Spleen (tissue), 7 donors: ENCODE measurements at regions not wholly inside any gene's neighbourhood (a gene's known extent, or its start where the extent isn't known, plus 50 kb on each side); places are given as distances from the start of the nearest gene placed in this dataset.

Experiments
- POLR2A ChIP-seq, 3 donors: fragments of 450-650 bp; IDR thresholded peaks; one replicate each; pipeline ENCODE4 v1.5.1; 2017; ENCODE audit warnings: antibody characterized with exemption in 3 of 3, mild to moderate bottlenecking in 1 of 3
- POLR2AphosphoS5 ChIP-seq, 3 donors: sonication (generic); formaldehyde crosslinking; IDR thresholded peaks; one replicate each; pipeline ENCODE4 v1.5.1; 2017; ENCODE audit warnings: antibody characterized with exemption in 3 of 3
- TF ChIP-seq, protein P1 (sequence below), 11 experiments: fragments of 200-600 bp in 7 of 11; fragments of 450-650 bp in 4 of 11; sonication (generic) in 4 of 11; IDR thresholded peaks in 8 of 11; conservative IDR thresholded peaks in 3 of 11; 1 replicate in 7 of 11; 2 replicates in 4 of 11; pipeline versions ENCODE4 v1.4.0 to v1.8.0; 2016 to 2021; ENCODE audit warnings: antibody characterized with exemption in 11 of 11, inconsistent platforms in 4 of 11, mild to moderate bottlenecking in 1 of 11
- donor health status: DM: no; HTN: no; CAD: no; lungs with moderate emphysema.
- donor health status: DM: no; HTN: no; CAD: no.
- donor health status: DM: no; HTN: no; CAD: no.

DNA sequence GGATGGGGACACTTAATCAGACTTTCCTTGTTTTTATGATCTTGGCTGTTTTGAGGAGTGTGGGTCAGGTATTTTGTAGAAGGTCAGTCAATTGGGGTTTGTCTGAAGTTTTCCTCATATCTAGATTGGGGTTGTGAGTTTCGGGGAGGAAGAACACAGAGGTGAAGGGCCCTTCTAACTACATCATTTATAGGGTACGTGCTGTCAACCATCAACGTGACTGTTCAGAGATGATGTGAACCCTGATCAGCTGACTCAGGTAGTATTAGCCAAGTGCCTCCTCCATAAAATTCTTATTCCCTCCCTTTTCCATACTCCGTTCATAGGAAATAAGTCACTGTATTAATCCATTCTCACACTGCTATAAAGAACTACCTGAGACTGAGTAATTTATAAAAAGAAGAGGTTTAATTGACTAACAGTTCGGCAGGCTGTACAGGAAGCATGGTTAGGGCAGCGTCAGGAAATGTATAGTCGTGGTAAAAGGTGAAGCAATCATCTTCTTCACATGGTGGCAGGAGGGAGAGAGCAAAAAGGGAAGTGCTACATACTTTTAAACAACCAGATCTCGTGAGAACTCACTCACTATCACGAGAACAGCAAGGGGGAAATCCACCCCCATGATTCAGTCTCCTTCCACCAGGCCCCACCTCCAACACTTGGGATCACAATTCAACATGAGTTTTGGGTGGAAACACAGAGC is 547.1 kb upstream of the LINC00305 start:
- TF ChIP-seq, protein P1, sequence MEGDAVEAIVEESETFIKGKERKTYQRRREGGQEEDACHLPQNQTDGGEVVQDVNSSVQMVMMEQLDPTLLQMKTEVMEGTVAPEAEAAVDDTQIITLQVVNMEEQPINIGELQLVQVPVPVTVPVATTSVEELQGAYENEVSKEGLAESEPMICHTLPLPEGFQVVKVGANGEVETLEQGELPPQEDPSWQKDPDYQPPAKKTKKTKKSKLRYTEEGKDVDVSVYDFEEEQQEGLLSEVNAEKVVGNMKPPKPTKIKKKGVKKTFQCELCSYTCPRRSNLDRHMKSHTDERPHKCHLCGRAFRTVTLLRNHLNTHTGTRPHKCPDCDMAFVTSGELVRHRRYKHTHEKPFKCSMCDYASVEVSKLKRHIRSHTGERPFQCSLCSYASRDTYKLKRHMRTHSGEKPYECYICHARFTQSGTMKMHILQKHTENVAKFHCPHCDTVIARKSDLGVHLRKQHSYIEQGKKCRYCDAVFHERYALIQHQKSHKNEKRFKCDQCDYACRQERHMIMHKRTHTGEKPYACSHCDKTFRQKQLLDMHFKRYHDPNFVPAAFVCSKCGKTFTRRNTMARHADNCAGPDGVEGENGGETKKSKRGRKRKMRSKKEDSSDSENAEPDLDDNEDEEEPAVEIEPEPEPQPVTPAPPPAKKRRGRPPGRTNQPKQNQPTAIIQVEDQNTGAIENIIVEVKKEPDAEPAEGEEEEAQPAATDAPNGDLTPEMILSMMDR (IDR thresholded peaks at IDR 0.05 in 8 of 11, conservative IDR thresholded peaks at IDR 0.05 in 3 of 11) = no peak
- TF ChIP-seq POLR2A (IDR thresholded peaks at IDR 0.05) = no peak
- TF ChIP-seq POLR2AphosphoS5 (IDR thresholded peaks at IDR 0.05) = no peak
